ENCODE measurements at regions not wholly inside any gene's neighbourhood (a gene's known extent, or its start where the extent isn't known, plus 50 kb on each side); places are given as distances from the start of the nearest gene placed in this dataset.
"Not testable (repeated sequence)": the region's sequence is repeated elsewhere in the genome, so short reads cannot be mapped to it uniquely, and the experiment has no call there.

- not testable (repeated sequence) for DNase-seq
Measured at GRCh38 chr2:131828633-131829455, 301.2 kb downstream of the CCDC74A start.

- DNase-seq: not testable (repeated sequence)
Measured at GRCh38 chr2:131829456-131830241, 302.0 kb downstream of the CCDC74A start.

- DNase-seq: not testable (repeated sequence)
Measured at GRCh38 chr2:131830242-131830945, 302.7 kb downstream of the CCDC74A start.

- not testable (repeated sequence) for DNase-seq
Measured at GRCh38 chr2:131830946-131831310, 303.2 kb downstream of the CCDC74A start.

DNA sequence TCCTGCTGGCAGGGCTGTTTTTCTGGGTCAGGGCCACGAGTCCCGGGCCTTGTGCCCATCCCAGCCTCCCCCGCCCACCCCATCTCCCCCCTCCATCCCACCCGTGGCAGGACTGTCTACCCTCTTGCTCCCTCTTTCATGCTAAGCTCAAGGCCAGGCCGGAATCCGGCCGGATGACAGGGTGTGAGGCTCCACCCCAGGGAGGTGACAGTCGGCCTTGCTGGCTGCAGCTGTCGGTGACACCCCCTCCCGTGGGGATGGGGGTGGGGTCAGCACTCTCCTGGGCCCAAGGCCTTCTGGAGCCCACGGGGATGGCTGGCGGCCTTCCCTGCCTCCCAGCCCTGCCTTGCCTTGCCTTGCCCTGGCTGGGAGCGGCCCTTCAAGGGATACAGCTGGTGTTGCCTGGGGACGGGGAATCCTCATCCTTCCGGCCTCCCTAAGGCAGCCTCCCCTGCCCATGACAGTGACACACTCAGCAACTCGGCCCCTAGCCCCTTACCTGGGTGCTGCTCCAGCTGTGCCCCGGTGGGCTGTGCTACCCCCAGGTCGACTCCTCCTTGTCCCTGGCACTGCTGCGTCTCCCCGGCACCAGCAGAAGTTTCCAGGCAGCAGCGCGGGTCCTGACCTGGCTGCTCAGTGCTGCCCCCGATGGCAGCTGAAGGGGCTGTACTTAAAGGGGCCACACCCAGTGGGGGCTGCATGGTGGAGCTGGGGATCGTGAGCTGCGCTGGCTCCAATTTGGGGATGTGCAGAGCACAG lies 303.9 kb downstream of the CCDC74A start:
- not testable (repeated sequence) for DNase-seq

DNA sequence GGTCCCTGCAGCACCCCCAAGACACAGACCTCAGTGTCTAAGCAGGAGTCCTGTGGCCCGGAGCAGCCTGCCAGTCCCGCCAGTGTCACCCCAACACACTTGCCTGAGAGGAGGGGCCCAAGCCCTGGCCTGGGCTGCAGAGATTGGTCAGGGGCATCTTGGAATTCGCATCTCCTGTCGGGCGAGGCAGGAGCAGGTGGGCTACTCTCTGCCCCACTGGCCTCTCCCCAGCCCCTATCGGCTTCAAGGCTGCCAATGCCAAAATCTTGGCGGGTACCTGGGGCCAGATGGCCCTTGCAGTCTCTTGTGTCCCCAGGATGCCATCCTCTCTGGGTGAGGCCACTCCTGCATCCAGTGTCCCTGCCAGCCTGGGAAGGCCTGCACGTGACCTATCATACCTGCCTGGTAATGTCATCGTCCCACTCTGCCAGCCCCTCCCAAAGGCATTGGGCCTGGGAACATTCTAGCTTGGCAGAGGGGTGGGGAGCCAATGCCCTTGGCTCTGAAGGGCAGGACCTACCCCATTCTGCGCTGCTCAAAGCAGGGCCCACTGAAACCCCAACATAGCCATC lies 304.6 kb downstream of the CCDC74A start:
- DNase-seq: not testable (repeated sequence)

DNA sequence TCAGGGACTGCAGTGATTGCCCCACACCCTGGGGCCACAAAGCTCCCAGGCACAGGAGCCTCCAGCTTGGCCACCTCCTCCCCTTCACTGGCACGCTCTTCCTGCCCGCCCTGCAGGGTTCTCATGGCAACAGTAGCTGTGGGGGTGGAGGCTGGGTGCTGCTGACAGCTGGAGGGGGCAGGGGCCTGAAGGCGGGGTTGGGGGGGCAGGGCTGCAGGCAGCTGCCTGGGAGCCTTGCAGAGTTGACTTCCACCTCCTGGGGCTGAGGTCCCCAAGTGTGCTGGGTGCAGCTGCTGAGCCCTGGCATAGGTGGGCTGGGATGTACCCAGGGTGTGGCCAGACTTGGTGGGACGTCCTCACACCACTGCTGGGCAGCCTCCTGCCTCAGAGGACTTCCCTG lies 305.2 kb downstream of the CCDC74A start:
- DNase-seq: not testable (repeated sequence)

GRCh38 chr2:131833367-131834202 lies 305.9 kb downstream of the CCDC74A start:
- DNase-seq: not testable (repeated sequence)

DNA sequence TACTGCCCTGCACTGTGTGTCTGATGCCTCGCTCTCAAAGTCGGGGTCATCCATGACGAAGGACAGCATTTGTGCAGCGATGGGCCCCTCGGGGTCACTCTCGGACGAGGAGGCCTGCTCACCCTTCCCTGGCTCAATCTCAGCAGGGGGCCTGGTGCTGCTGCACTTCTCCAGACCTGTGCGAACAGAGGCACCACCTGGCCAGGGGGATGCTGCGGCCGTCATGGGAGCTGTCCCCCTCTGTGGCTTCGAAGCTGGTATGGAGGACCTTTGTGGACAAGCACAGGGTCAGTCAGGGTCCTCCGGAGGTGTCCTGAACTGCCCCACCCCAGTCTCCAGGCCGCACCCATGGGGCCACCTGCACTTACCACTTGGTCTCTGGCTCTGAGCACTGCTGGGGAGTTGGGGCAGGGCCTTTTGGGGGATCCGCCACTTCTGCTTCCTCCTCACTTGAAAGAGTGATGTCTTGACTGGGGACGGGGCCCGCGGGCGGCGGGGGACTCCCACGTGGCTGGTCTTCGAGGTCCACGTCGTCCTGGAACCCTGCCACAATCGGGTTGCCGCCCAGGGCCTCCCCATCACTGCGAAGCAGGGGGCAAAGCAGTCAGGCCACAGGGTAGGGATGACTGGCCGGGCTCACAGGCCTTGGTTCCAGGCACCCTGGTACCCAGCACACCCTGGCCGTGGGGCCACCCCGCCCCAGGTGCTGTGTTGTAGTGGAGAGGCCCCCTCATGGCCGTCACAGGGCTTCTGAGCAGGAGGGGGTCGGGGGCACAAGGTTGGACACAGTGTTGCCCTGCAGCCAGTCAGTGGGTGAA lies 306.7 kb downstream of the CCDC74A start:
- not testable (repeated sequence) for DNase-seq

- DNase-seq: not testable (repeated sequence)
Measured at GRCh38 chr2:131835022-131835421, 307.3 kb downstream of the CCDC74A start.

DNA sequence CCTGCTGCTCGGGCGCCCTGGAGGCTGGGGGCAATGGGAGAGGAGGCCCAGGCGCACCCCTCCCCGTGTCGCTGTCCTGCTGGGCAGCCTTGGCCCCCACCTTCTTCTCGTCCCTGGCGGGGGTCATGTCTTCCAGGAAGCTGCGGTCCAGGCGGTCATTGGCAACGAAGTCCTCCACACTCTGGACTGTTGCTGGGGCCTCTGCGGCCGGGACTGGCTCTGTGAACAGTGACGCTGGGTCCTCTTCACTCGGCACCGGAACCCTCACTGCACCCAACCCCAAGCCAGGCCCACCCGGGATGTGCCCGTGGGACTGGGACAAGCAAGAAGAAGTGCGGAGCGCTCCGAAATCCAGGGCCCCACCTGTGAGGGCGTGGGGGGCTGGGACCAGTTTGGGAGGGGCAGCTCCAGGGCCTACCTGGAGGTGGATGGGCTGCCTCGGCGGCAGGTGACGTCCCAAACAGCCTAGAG lies 308.0 kb downstream of the CCDC74A start:
- DNase-seq: no peak

- DNase-seq: not testable (repeated sequence)
Measured at GRCh38 chr2:131836116-131836515, 308.4 kb downstream of the CCDC74A start.

DNA sequence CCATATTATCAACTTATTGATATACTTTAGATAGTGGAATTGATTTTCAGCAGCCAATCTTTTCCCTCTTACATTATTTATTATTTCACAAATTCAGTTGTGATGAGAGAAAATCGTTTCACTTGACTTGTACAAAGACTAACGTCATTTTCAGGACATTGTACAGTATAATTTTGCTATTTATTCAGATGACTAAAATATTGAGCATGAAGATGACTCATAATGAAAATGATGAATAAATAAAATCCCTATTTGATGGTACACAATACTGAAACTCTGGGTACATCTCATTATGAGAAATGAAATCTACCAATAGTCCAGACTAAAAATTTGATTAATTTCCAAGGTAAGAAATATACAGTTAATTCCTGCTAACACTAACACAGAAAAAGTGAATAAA lies 316.4 kb downstream of the CCDC74A start:
- not testable (repeated sequence) for DNase-seq

DNA sequence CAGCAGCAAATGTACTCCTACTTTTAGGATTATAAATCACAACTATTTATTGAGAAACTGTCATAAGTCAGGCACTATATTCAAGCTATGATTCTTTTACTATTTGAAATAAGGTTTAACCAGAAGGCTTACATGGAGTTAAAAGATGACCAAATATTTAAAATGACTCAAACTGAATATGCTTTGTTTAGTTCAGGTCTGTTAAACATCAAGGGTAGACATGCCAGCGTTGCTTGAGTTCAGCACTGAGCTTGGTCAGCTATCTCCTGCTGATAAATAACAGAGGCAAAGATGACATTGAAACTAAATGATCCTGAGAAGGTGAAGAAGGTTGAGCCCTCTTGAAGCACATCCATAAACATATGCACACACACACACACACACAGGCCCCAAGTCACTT lies 305.6 kb downstream of the ANKRD30BL start:
- not testable (repeated sequence) for DNase-seq

- DNase-seq: not testable (repeated sequence)
Measured at GRCh38 chr2:131858197-131858596, 303.6 kb downstream of the ANKRD30BL start.
